IMR-90 (cell line): ENCODE measurements at regions not wholly inside any gene's neighbourhood (a gene's known extent, or its start where the extent isn't known, plus 50 kb on each side); places are given as distances from the start of the nearest gene placed in this dataset.

Experiments used
- ATAC-seq: fragments of 200-7000 bp; cut with Tn5 transposase; 2 replicates; pipeline ENCODE4 v1.9.1; 2020; ENCODE audit warnings: low read depth, mild to moderate bottlenecking, moderate library complexity
- BruUV-seq: library from RNA; stranded (reverse); fragments of 400-500 nt; replicated peaks from 2 replicates; lab custom pipeline; 2021; lab: Mats Ljungman, UMichigan
- CTCF ChIA-PET: fragments of 300-600 bp; formaldehyde crosslinking; extraction: SDS; loops from one replicate; lab custom pipeline; 2021; ENCODE audit warnings: antibody characterized with exemption; lab: Yijun Ruan, JAX
- POLR2A ChIA-PET: fragments of 300-600 bp; sonication (Branson Sonifier 250); formaldehyde crosslinking; loops from one replicate; lab custom pipeline; 2022; ENCODE audit warnings: antibody characterized with exemption; ENCODE audit not compliant: unreplicated experiment; lab: Charles Lee
- DNase-seq: peaks from one replicate; pipeline ENCODE4 v3.0.0; 2013
- H2AFZ ChIP-seq: replicated peaks from 2 replicates; pipeline ENCODE3; 2013; ENCODE audit warnings: low read length, mild to moderate bottlenecking; ENCODE audit not compliant: poor library complexity
- H2AK5ac ChIP-seq: 2 replicates; pipeline ENCODE4 v1.6.1; 2013; ENCODE audit warnings: low read depth, low read length, inconsistent platforms
- H2AK9ac ChIP-seq: replicated peaks from 2 replicates; pipeline ENCODE3; 2013; ENCODE audit warnings: mild to moderate bottlenecking, low read depth, low read length, moderate library complexity; ENCODE audit not compliant: poor library complexity
- H2BK120ac ChIP-seq: 2 replicates; pipeline ENCODE4 v1.6.1; 2013; ENCODE audit warnings: low read depth, low read length, inconsistent platforms
- H2BK15ac ChIP-seq: 3 replicates; pipeline ENCODE4 v1.6.1; 2013; ENCODE audit warnings: low read depth, low read length, inconsistent platforms
- H2BK20ac ChIP-seq: 2 replicates; pipeline ENCODE4 v1.6.1; 2013; ENCODE audit warnings: low read depth, mild to moderate bottlenecking, inconsistent platforms, low read length, moderate library complexity
- H2BK5ac ChIP-seq: 2 replicates; pipeline ENCODE4 v1.6.1; 2013; ENCODE audit warnings: mild to moderate bottlenecking, low read depth, low read length, inconsistent platforms; ENCODE audit not compliant: poor library complexity, severe bottlenecking
- H3K14ac ChIP-seq: replicated peaks from 2 replicates; pipeline ENCODE4 v1.6.1; 2013; ENCODE audit warnings: low read depth, low read length, inconsistent platforms
- H3K18ac ChIP-seq: 2 replicates; pipeline ENCODE4 v1.6.1; 2013; ENCODE audit warnings: low read depth, low read length, control low read depth
- H3K23ac ChIP-seq: 2 replicates; pipeline ENCODE4 v1.6.1; 2013; ENCODE audit warnings: low read depth, low read length, inconsistent platforms
- H3K27ac ChIP-seq: 2 replicates; pipeline ENCODE4 v1.5.1; 2013; ENCODE audit warnings: mild to moderate bottlenecking, control low read depth, low read length; ENCODE audit not compliant: insufficient read depth
- H3K27me3 ChIP-seq: 2 replicates; pipeline ENCODE4 v1.6.1; 2013; ENCODE audit warnings: low read length; ENCODE audit not compliant: control insufficient read depth, insufficient read depth
- H3K36me3 ChIP-seq: 2 replicates; pipeline ENCODE4 v1.6.1; 2013; ENCODE audit warnings: low read length, mixed read lengths; ENCODE audit not compliant: control insufficient read depth, insufficient read depth
- H3K4ac ChIP-seq: 2 replicates; pipeline ENCODE4 v1.6.1; 2013; ENCODE audit warnings: low read depth, low read length, inconsistent platforms
- H3K4me1 ChIP-seq: 2 replicates; pipeline ENCODE4 v1.6.1; 2013; ENCODE audit warnings: low read length, mixed read lengths; ENCODE audit not compliant: control insufficient read depth, insufficient read depth
- H3K4me2 ChIP-seq: 2 replicates; pipeline ENCODE4 v1.6.1; 2013; ENCODE audit warnings: low read depth, mild to moderate bottlenecking, control low read depth, low read length, moderate library complexity
- H3K4me3 ChIP-seq: 2 replicates; pipeline ENCODE4 v1.5.1; 2013; ENCODE audit warnings: low read depth, mild to moderate bottlenecking, control low read depth, low read length, moderate library complexity; ENCODE audit not compliant: insufficient read depth
- H3K56ac ChIP-seq: 2 replicates; pipeline ENCODE4 v1.6.1; 2013; ENCODE audit warnings: low read length, inconsistent platforms; ENCODE audit not compliant: insufficient read depth; ENCODE audit errors: extremely low read depth
- H3K79me1 ChIP-seq, 2 experiments: 2 replicates each; pipeline ENCODE4 v1.6.1; 2013; ENCODE audit warnings: low read length in 2 of 2, inconsistent platforms in 1 of 2, low read depth in 1 of 2
- H3K9ac ChIP-seq: 2 replicates; pipeline ENCODE4 v1.6.1; 2013; ENCODE audit warnings: low read depth, low read length, control low read depth
- H3K9me1 ChIP-seq: 2 replicates; pipeline ENCODE4 v1.6.1; 2013; ENCODE audit warnings: low read length, inconsistent platforms; ENCODE audit not compliant: insufficient read depth
- H3K9me3 ChIP-seq: 2 replicates; pipeline ENCODE4 v1.6.1; 2013; ENCODE audit warnings: low read length; ENCODE audit not compliant: control insufficient read depth, insufficient read depth
- H4K20me1 ChIP-seq: 2 replicates; pipeline ENCODE4 v1.6.1; 2013; ENCODE audit warnings: low read length, inconsistent platforms; ENCODE audit not compliant: insufficient read depth
- H4K5ac ChIP-seq: 2 replicates; pipeline ENCODE4 v1.6.1; 2013; ENCODE audit warnings: mild to moderate bottlenecking, low read depth, low read length, control low read depth
- H4K8ac ChIP-seq, 2 experiments: 2 replicates each; pipeline ENCODE4 v1.6.1; 2013; ENCODE audit warnings: low read depth in 2 of 2, low read length in 2 of 2, control low read depth in 1 of 2, inconsistent platforms in 1 of 2
- H4K91ac ChIP-seq: 2 replicates; pipeline ENCODE4 v1.6.1; 2013; ENCODE audit warnings: low read depth, low read length, inconsistent platforms; ENCODE audit not compliant: insufficient read depth
- CEBPB ChIP-seq: IDR thresholded peaks from 2 replicates; pipeline ENCODE4 v1.6.1; 2012; ENCODE audit warnings: low read depth, low read length, improper control_type of control experiment
- CHD1 ChIP-seq: IDR thresholded peaks from 2 replicates; pipeline ENCODE4 v1.6.1; 2012; ENCODE audit warnings: low read depth, low read length, improper control_type of control experiment
- FOS ChIP-seq: fragments of 150-350 bp; IDR thresholded peaks from 2 replicates; pipeline ENCODE4 v1.6.1; 2016; ENCODE audit warnings: low read depth, low read length
- MXI1 ChIP-seq: IDR thresholded peaks from 2 replicates; pipeline ENCODE4 v1.6.1; 2012; ENCODE audit warnings: low read depth, mild to moderate bottlenecking, low read length, moderate library complexity, borderline replicate concordance
- NFE2L2 ChIP-seq: fragments of 150-350 bp; IDR thresholded peaks from 2 replicates; pipeline ENCODE4 v1.6.1; 2016; ENCODE audit warnings: low read depth, mild to moderate bottlenecking, low read length
- RAD21 ChIP-seq: IDR thresholded peaks from 2 replicates; pipeline ENCODE4 v1.6.1; 2012; ENCODE audit warnings: low read length, improper control_type of control experiment
- RCOR1 ChIP-seq: IDR thresholded peaks from 2 replicates; pipeline ENCODE4 v1.6.1; 2012; ENCODE audit warnings: mild to moderate bottlenecking, low read length, improper control_type of control experiment; ENCODE audit not compliant: insufficient replicate concordance
- RFX5 ChIP-seq: IDR thresholded peaks from 2 replicates; pipeline ENCODE4 v1.8.0; 2012; ENCODE audit warnings: low read depth, mild to moderate bottlenecking, low read length, moderate library complexity
- SMC3 ChIP-seq: fragments of 150-350 bp; IDR thresholded peaks from 2 replicates; pipeline ENCODE4 v1.6.1; 2016; ENCODE audit warnings: low read depth, mild to moderate bottlenecking, antibody characterized with exemption, low read length, moderate library complexity
- WGBS, 2 experiments: methylation state at CpG; one replicate each; pipeline versions ENCODE4 v1.1.5 to v1.1.7; 2013; ENCODE audit warnings: missing lambda C conversion rate in 2 of 2; ENCODE audit not compliant: insufficient read length in 1 of 2; ENCODE audit errors: extremely low coverage in 2 of 2; 5-methylcytosine and 5-hydroxymethylcytosine counted together
- dilution Hi-C: fragments of 300-500 bp; cut with HindIII; formaldehyde crosslinking; loops from one replicate; pipeline ENCODE4 v1.14.3; 2018; ENCODE audit warnings: low sequenced_read_pairs; ENCODE audit not compliant: unreplicated experiment
- in situ Hi-C: fragments of 300-500 bp; cut with MboI; formaldehyde crosslinking; loops from 3 replicates; pipeline ENCODE4 v1.14.3; 2019; ENCODE audit warnings: low sequenced_read_pairs, inconsistent platforms, mixed read lengths
- intact Hi-C: fragments of 100-400 bp; cut with micrococcal nuclease; formaldehyde crosslinking; loops from 2 replicates; pipeline ENCODE4 v1.10.0; 2022
- TF ChIP-seq, protein P1 (sequence below): conservative IDR thresholded peaks from 2 replicates; pipeline ENCODE4 v1.5.1; 2012; ENCODE audit warnings: mild to moderate bottlenecking, low read depth, low read length, improper control_type of control experiment
- TF ChIP-seq, protein P2 (sequence below): fragments of 150-350 bp; IDR thresholded peaks from 2 replicates; pipeline ENCODE4 v1.6.1; 2016; ENCODE audit warnings: low read depth, mild to moderate bottlenecking, low read length, moderate library complexity, borderline replicate concordance
- TF ChIP-seq, protein P3 (sequence below): fragments of 150-350 bp; IDR thresholded peaks from 2 replicates; pipeline ENCODE4 v1.6.1; 2017; ENCODE audit warnings: mild to moderate bottlenecking, antibody characterized with exemption, low read length, low read depth

DNA sequence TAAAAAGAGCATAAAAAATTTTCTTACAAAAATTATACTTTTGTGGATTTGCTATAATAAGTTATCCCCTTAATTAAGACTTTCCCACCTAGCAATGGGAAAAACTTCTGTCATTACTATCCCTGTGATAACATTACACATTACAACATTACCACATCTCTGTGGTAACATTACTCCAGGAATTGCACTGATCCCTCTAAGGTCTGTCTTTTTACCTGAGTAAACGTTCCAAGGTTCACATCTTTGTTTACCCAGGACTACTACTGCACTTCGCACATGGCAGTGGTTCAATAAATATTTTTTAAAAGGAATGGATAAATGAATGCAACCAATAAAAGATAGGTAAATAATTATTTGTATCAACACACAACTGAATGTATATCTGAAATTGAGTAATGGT, 92.4 kb upstream of the NOX4 start:
- Histone ChIP-seq H3K4me1 (no peaks in the 10 kb centered on the region), H3K4me3 (no peak overlapping the region), H3K4me2 (no peak overlapping the region), H4K91ac (no peak overlapping the region), H2AK9ac (no peak overlapping the region), H4K5ac (no peak overlapping the region), H3K9me1 (no peaks in the 10 kb centered on the region), H4K8ac (no peak overlapping the region), H2BK120ac (no peak overlapping the region), H2BK15ac (no peak overlapping the region), H3K18ac (no peak overlapping the region), H4K20me1 (no peaks in the 10 kb centered on the region), H3K79me1 (no peaks in the 10 kb centered on the region), H2BK5ac (no peak overlapping the region), H3K27ac (no peak overlapping the region), H3K36me3 (no peaks in the 10 kb centered on the region), H3K56ac (no peak overlapping the region), H2AK5ac (no peak overlapping the region), H3K14ac (no peak overlapping the region), H3K9me3 (no peaks in the 10 kb centered on the region), H3K23ac (no peak overlapping the region), H3K9ac (no peak overlapping the region), H2AFZ (no peak overlapping the region), H2BK20ac (no peak overlapping the region), H3K4ac (no peak overlapping the region), H3K27me3 (no peaks in the 10 kb centered on the region)
- no peak for TF ChIP-seq CEBPB
- TF ChIP-seq, protein P1, sequence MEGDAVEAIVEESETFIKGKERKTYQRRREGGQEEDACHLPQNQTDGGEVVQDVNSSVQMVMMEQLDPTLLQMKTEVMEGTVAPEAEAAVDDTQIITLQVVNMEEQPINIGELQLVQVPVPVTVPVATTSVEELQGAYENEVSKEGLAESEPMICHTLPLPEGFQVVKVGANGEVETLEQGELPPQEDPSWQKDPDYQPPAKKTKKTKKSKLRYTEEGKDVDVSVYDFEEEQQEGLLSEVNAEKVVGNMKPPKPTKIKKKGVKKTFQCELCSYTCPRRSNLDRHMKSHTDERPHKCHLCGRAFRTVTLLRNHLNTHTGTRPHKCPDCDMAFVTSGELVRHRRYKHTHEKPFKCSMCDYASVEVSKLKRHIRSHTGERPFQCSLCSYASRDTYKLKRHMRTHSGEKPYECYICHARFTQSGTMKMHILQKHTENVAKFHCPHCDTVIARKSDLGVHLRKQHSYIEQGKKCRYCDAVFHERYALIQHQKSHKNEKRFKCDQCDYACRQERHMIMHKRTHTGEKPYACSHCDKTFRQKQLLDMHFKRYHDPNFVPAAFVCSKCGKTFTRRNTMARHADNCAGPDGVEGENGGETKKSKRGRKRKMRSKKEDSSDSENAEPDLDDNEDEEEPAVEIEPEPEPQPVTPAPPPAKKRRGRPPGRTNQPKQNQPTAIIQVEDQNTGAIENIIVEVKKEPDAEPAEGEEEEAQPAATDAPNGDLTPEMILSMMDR: no peak
- no peak for TF ChIP-seq MXI1
- TF ChIP-seq FOS: no peak
- TF ChIP-seq, protein P2, sequence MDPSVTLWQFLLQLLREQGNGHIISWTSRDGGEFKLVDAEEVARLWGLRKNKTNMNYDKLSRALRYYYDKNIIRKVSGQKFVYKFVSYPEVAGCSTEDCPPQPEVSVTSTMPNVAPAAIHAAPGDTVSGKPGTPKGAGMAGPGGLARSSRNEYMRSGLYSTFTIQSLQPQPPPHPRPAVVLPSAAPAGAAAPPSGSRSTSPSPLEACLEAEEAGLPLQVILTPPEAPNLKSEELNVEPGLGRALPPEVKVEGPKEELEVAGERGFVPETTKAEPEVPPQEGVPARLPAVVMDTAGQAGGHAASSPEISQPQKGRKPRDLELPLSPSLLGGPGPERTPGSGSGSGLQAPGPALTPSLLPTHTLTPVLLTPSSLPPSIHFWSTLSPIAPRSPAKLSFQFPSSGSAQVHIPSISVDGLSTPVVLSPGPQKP: no peak
- no peak for TF ChIP-seq RAD21
- TF ChIP-seq NFE2L2: no peak
- TF ChIP-seq CHD1: no peak
- no peak for TF ChIP-seq SMC3
- no peak for TF ChIP-seq RCOR1
- TF ChIP-seq, protein P3, sequence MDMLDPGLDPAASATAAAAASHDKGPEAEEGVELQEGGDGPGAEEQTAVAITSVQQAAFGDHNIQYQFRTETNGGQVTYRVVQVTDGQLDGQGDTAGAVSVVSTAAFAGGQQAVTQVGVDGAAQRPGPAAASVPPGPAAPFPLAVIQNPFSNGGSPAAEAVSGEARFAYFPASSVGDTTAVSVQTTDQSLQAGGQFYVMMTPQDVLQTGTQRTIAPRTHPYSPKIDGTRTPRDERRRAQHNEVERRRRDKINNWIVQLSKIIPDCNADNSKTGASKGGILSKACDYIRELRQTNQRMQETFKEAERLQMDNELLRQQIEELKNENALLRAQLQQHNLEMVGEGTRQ: no peak
- no peak for TF ChIP-seq RFX5
- intact Hi-C loops: no loop called here
- in situ Hi-C loops: no loop called here
- dilution Hi-C loops: no loop called here
- BruUV-seq: no TSS peak
- DNase-seq (no peak), ATAC-seq (no peak)
- POLR2A ChIA-PET: no interaction called here
- CTCF ChIA-PET: no interaction called here
- WGBS, 2 experiments: no CpG with 5 or more reads among the region's 2 CpGs
